ENCODE measurements at regions not wholly inside any gene's neighbourhood (a gene's known extent, or its start where the extent isn't known, plus 50 kb on each side); places are given as distances from the start of the nearest gene placed in this dataset.

- Mint-ChIP-seq H3K4me1 (ENCODE audit: low read depth in 2 of 2) (no peaks in the 10 kb centered on the region), H3K36me3 (ENCODE audit: insufficient read depth) (no peaks in the 10 kb centered on the region), H3K4me3 (no peak overlapping the region), H3K9me3 (no peaks in the 10 kb centered on the region), H3K27me3 (peaks cover 0 to 5% of the 10 kb centered on the region in 2 donors), H3K27ac (no peak overlapping the region)
- ATAC-seq (replicated peaks) (no peak), DNase-seq (no peak)
These were observed 253.5 kb upstream of the ZPLD1 start for GRCh38 chr3:102181175-102181920.

- Mint-ChIP-seq H3K27ac (no peak overlapping the region), H3K9me3 (no peaks in the 10 kb centered on the region), H3K4me3 (no peak overlapping the region), H3K4me1 (ENCODE audit: low read depth in 2 of 2) (no peaks in the 10 kb centered on the region), H3K36me3 (ENCODE audit: insufficient read depth) (no peaks in the 10 kb centered on the region), H3K27me3 (peaks cover 0 to 1% of the 10 kb centered on the region in 2 donors)
- no peak for DNase-seq
- no peak for ATAC-seq (replicated peaks)
These were observed 252.7 kb upstream of the ZPLD1 start for GRCh38 chr3:102182162-102182561.

DNA sequence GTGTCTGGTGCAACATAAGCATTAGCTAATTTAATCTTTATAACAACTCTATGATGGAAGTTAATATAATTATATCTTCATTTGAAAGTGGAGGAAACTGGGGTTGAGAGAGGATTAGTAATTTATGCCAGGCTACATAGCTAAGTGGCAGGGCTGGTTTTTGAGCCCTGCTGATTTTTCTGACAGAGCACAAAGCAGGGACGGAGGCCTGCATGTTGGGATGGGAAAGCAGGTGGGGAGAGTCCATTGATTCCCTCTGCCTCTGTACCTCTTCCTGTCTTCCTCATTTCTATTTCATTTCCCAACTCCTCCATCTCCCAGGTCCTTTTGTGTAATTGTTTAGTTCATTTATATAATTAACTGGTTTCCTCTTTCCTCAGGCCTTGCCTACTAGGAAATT, 251.6 kb upstream of the ZPLD1 start:
- no peaks in the 10 kb centered on the region for H3K4me1 Mint-ChIP-seq (ENCODE audit: low read depth in 2 of 2)
- ATAC-seq (replicated peaks) (no peak), DNase-seq (no peak)
- no peak overlapping the region for H3K4me3 Mint-ChIP-seq
- H3K27me3 Mint-ChIP-seq = no peaks in the 10 kb centered on the region
- H3K9me3 Mint-ChIP-seq = no peaks in the 10 kb centered on the region
- no peak overlapping the region for H3K27ac Mint-ChIP-seq
- H3K36me3 Mint-ChIP-seq (ENCODE audit: insufficient read depth) = no peaks in the 10 kb centered on the region

- H3K27ac Mint-ChIP-seq = no peak overlapping the region
- no peaks in the 10 kb centered on the region for H3K9me3 Mint-ChIP-seq
- ATAC-seq (replicated peaks) (no peak), DNase-seq (no peak)
- H3K36me3 Mint-ChIP-seq (ENCODE audit: insufficient read depth) = no peaks in the 10 kb centered on the region
- H3K4me3 Mint-ChIP-seq = no peak overlapping the region
- H3K27me3 Mint-ChIP-seq = no peaks in the 10 kb centered on the region
- H3K4me1 Mint-ChIP-seq (ENCODE audit: low read depth in 2 of 2) = no peaks in the 10 kb centered on the region
These were observed 251.2 kb upstream of the ZPLD1 start for GRCh38 chr3:102183623-102184022.

GRCh38 chr3:102189541-102189940, 245.3 kb upstream of the ZPLD1 start:
- H3K27me3 Mint-ChIP-seq = no peaks in the 10 kb centered on the region

DNA sequence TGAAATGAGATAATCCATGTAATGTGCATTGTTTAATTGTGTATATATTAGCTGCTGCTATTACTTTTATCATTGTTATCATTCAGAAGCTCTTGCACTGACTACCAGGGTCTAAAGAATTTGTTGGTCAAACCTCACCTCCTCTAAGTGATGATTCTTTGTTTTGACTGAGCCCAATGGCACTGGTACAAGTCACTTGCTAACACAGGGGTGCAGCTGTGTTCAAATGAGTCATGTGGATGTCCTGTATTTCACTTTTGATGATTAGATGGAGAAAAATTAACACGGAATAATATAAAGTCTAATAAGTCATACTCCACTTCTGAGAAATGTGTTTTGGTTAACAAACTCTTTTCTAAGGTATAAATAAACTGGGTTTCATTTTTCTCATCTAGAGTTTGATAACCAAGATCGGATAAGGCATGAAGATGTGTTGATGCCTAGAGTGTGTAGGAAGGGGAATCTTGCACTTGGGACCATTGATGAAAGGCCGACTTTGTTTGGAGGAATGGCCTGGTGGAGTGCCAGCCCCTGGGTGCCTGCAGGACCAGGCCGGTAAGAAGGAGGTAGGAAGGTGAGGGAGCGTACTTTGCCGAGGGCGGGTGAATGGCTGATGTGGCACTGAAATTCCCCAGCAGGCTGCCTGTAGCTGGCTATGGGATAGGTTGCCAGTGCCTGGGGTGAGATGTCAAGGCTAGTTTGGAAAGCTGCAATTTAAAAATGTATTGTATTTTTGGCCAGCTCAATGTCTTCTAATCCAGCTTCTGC, 244.7 kb upstream of the ZPLD1 start:
- Mint-ChIP-seq H3K27ac (no peak overlapping the region), H3K4me3 (no peak overlapping the region), H3K27me3 (no peaks in the 10 kb centered on the region), H3K36me3 (ENCODE audit: insufficient read depth) (no peaks in the 10 kb centered on the region), H3K4me1 (ENCODE audit: low read depth in 2 of 2) (no peaks in the 10 kb centered on the region), H3K9me3 (no peaks in the 10 kb centered on the region)
- DNase-seq = no peak
- ATAC-seq (replicated peaks) = no peak

More at GRCh38 chr3:102189541-102189940, 245.3 kb upstream of the ZPLD1 start:
- H3K9me3 Mint-ChIP-seq = no peaks in the 10 kb centered on the region
- no peak overlapping the region for H3K27ac Mint-ChIP-seq
- ATAC-seq (replicated peaks) (no peak), DNase-seq (no peak)
- no peak overlapping the region for H3K4me3 Mint-ChIP-seq
- no peaks in the 10 kb centered on the region for H3K36me3 Mint-ChIP-seq (ENCODE audit: insufficient read depth)
- no peaks in the 10 kb centered on the region for H3K4me1 Mint-ChIP-seq (ENCODE audit: low read depth in 2 of 2)

DNA sequence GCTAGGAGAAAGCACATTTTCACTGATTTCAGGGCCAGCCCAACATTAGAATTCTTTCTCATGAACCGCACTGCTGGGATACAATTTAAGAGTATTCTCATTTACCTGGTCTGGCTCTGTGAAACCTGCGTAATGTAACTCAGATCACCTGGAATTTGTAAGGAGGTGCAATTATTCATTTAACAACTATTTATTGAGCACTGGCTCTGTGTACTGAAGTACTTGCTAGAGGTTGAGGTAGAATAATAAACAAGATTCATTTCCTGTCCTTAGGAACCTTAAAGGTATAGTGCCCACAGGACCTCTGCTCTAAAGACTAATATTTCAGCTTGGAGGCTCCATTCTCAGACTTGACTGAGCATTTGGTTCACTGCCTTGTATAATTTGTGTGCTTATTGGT, 242.2 kb upstream of the ZPLD1 start:
- Mint-ChIP-seq H3K27me3 (no peaks in the 10 kb centered on the region), H3K36me3 (ENCODE audit: insufficient read depth) (no peaks in the 10 kb centered on the region), H3K27ac (no peak overlapping the region), H3K4me1 (ENCODE audit: low read depth in 2 of 2) (no peaks in the 10 kb centered on the region), H3K9me3 (no peaks in the 10 kb centered on the region), H3K4me3 (no peak overlapping the region)
- ATAC-seq (replicated peaks) (no peak), DNase-seq (no peak)

GRCh38 chr3:102193255-102193654, 241.6 kb upstream of the ZPLD1 start:
- no peaks in the 10 kb centered on the region for H3K27me3 Mint-ChIP-seq
- no peaks in the 10 kb centered on the region for H3K4me1 Mint-ChIP-seq (ENCODE audit: low read depth in 2 of 2)
- H3K9me3 Mint-ChIP-seq = no peaks in the 10 kb centered on the region
- DNase-seq (no peak), ATAC-seq (replicated peaks) (no peak)
- H3K27ac Mint-ChIP-seq = no peak overlapping the region
- no peaks in the 10 kb centered on the region for H3K36me3 Mint-ChIP-seq (ENCODE audit: insufficient read depth)
- no peak overlapping the region for H3K4me3 Mint-ChIP-seq

DNA sequence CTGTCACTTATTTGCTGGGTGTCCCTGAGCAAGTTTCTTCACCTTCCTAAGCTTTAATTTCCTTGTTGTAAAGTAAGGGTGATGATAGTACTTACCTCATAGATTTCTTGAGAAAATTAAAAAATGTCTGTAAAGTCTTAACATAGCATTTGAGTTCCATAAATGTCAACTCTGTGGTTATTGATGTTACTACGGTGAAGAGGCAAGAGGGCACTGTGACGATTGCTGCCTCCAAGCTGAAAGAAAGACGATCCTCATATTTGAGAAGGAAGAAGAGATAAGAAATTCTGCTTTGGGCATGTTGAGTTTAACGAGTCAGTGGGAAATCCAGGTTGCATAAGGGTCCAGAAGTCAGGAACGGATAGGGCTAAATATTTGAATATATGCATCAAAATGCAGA, 240.8 kb upstream of the ZPLD1 start:
- Mint-ChIP-seq H3K27me3 (no peaks in the 10 kb centered on the region), H3K4me1 (ENCODE audit: low read depth in 2 of 2) (no peaks in the 10 kb centered on the region), H3K36me3 (ENCODE audit: insufficient read depth) (no peaks in the 10 kb centered on the region), H3K27ac (no peak overlapping the region), H3K4me3 (no peak overlapping the region), H3K9me3 (no peaks in the 10 kb centered on the region)
- no peak for ATAC-seq (replicated peaks)
- DNase-seq = no peak

DNA sequence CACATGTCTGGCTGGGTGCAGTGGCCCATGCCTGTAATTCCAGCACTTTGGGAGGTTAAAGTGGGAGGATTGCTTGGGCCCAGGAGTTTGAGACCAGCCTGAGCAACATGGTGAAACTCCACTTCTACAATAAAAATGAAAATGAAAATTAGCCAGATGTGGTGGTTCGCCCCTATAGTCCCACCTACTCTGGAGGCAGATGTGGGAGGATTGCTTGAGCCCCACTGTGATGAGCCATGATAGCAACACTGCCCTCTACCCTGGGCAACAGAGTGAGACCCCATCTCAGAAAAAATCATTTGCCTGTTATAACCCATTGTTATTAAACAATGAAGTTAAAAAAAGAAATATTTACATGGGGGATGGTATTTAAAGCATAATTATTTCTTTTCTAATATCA, 240.1 kb upstream of the ZPLD1 start:
- ATAC-seq (replicated peaks) = no peak
- Mint-ChIP-seq H3K4me3 (no peak overlapping the region), H3K27me3 (no peaks in the 10 kb centered on the region), H3K27ac (no peak overlapping the region), H3K4me1 (ENCODE audit: low read depth in 2 of 2) (no peaks in the 10 kb centered on the region), H3K36me3 (ENCODE audit: insufficient read depth) (no peaks in the 10 kb centered on the region), H3K9me3 (no peaks in the 10 kb centered on the region)
- no peak for DNase-seq

GRCh38 chr3:102195198-102195948, 239.4 kb upstream of the ZPLD1 start:
- ATAC-seq (replicated peaks) (no peak), DNase-seq (no peak)
- no peaks in the 10 kb centered on the region for H3K9me3 Mint-ChIP-seq
- H3K27ac Mint-ChIP-seq = no peak overlapping the region
- H3K27me3 Mint-ChIP-seq = no peaks in the 10 kb centered on the region
- no peak overlapping the region for H3K4me3 Mint-ChIP-seq
- no peaks in the 10 kb centered on the region for H3K36me3 Mint-ChIP-seq (ENCODE audit: insufficient read depth)
- no peaks in the 10 kb centered on the region for H3K4me1 Mint-ChIP-seq (ENCODE audit: low read depth in 2 of 2)

GRCh38 chr3:102200126-102200525, 234.7 kb upstream of the ZPLD1 start:
- Mint-ChIP-seq H3K9me3 (no peaks in the 10 kb centered on the region), H3K4me1 (ENCODE audit: low read depth in 2 of 2) (no peaks in the 10 kb centered on the region), H3K4me3 (no peak overlapping the region), H3K27me3 (no peaks in the 10 kb centered on the region), H3K27ac (no peak overlapping the region), H3K36me3 (ENCODE audit: insufficient read depth) (no peaks in the 10 kb centered on the region)
- DNase-seq (no peak), ATAC-seq (replicated peaks) (no peak)

DNA sequence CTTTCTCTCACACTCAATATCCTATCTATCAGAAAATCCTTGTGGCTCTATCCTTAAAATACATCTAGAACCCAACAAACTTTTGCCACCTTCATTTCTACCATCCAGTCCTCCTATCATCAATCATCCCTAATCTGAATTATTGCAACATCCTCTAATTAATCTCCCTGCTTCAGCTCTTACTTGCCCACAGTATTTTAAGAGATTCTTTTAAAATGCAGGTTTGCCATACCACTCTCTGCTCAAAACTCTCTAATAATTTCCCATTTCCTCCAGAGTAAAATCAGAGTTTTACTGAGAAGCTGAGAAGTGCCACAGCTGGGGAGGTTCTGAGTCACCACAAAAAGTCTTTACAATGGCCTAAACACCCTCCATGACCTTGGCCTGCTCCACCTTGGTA, 234.3 kb upstream of the ZPLD1 start:
- no peak for ATAC-seq (replicated peaks)
- Mint-ChIP-seq H3K27ac (no peak overlapping the region), H3K27me3 (no peaks in the 10 kb centered on the region), H3K4me3 (no peak overlapping the region), H3K4me1 (ENCODE audit: low read depth in 2 of 2) (no peaks in the 10 kb centered on the region), H3K9me3 (no peaks in the 10 kb centered on the region), H3K36me3 (ENCODE audit: insufficient read depth) (no peaks in the 10 kb centered on the region)
- DNase-seq = no peak

GRCh38 chr3:102205647-102206046, 229.2 kb upstream of the ZPLD1 start:
- no peaks in the 10 kb centered on the region for H3K4me1 Mint-ChIP-seq (ENCODE audit: low read depth in 2 of 2)

More at GRCh38 chr3:102205647-102206046, 229.2 kb upstream of the ZPLD1 start:
- no peak for ATAC-seq (replicated peaks)
- H3K36me3 Mint-ChIP-seq (ENCODE audit: insufficient read depth) = no peaks in the 10 kb centered on the region
- H3K9me3 Mint-ChIP-seq = no peaks in the 10 kb centered on the region
- no peak for DNase-seq
- H3K27ac Mint-ChIP-seq = no peak overlapping the region
- no peak overlapping the region for H3K4me3 Mint-ChIP-seq
- peaks cover 12 to 13% of the 10 kb centered on the region in 2 donors for H3K27me3 Mint-ChIP-seq
